ENCODE measurements at regions not wholly inside any gene's neighbourhood (a gene's known extent, or its start where the extent isn't known, plus 50 kb on each side); places are given as distances from the start of the nearest gene placed in this dataset.

GRCh38 chr18:53797998-53798495, 426.4 kb downstream of the MBD2 start:
- Histone ChIP-seq H3K27ac (no peak overlapping the region), H3K4me3 (no peak overlapping the region), H3K9me3 (no peaks in the 10 kb centered on the region), H3K36me3 (no peaks in the 10 kb centered on the region), H3K27me3 (replicated peaks; ENCODE audit: insufficient read depth) (no peaks in the 10 kb centered on the region), H3K4me1 (replicated peaks) (no peaks in the 10 kb centered on the region)
- TF ChIP-seq, protein P1, sequence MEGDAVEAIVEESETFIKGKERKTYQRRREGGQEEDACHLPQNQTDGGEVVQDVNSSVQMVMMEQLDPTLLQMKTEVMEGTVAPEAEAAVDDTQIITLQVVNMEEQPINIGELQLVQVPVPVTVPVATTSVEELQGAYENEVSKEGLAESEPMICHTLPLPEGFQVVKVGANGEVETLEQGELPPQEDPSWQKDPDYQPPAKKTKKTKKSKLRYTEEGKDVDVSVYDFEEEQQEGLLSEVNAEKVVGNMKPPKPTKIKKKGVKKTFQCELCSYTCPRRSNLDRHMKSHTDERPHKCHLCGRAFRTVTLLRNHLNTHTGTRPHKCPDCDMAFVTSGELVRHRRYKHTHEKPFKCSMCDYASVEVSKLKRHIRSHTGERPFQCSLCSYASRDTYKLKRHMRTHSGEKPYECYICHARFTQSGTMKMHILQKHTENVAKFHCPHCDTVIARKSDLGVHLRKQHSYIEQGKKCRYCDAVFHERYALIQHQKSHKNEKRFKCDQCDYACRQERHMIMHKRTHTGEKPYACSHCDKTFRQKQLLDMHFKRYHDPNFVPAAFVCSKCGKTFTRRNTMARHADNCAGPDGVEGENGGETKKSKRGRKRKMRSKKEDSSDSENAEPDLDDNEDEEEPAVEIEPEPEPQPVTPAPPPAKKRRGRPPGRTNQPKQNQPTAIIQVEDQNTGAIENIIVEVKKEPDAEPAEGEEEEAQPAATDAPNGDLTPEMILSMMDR (IDR thresholded peaks at IDR 0.05): no peak
- intact Hi-C loops (cut with DNase I): no loop called here
- 49% methylated on average over 2 of the region's 2 CpGs for WGBS
- no peak for DNase-seq (ENCODE audit: low spot score)

DNA sequence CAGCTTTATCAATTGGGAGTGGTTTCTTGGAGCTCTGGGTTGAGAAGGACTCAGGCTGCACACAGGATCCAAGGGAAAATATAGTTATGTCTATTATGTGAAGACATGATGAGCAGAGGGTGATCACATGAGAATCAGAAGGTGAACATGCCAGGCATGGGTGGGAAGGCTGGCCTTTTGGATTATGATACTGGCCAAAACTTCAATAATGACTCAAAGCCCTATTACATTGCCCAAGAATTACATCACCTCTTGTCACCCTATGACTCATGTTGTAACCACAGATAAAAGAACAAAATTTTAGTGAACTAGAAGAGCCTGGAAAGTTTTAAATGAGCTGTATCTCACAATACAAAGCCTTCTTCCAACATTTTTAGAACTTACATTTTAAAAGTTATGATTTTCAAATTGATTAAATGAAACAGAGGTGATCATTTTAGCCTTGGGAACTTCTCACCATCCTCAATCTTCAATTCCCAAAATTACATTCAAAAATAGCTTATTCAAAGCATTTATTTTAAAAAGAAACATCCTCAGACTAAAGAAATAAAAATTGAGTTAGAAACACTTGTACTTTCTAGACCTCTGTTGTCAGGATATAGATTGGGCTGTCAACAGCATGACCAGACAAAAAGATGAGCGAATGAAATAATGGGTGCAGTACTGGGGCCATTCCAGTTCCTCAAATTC, 428.3 kb downstream of the MBD2 start:
- intact Hi-C loops (cut with DNase I): no loop called here
- H3K27ac ChIP-seq: no peak overlapping the region

DNA sequence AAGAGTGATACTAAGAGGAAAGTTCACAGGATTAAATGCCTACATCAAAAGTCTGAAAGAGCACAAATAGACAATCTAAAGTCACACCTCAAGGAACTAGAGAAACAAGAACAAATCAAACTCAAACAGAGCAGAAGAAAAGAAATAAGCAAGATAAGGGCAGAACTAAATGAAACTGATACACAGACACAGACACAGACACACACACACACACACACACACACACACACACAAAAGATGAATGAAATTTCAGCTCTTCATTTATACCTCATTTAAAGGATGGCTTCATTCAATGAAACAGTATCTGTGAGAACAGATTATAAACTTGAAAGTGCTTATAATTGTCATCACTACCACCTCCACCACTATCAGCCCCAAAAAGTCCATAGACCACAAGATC, 428.9 kb downstream of the MBD2 start:
- intact Hi-C loops (cut with DNase I): no loop called here
- no peak overlapping the region for H3K27ac ChIP-seq
- DNase-seq (ENCODE audit: low spot score): no peak
- H3K9me3 ChIP-seq: no peaks in the 10 kb centered on the region
- no peaks in the 10 kb centered on the region for H3K4me1 ChIP-seq (replicated peaks)
- no peaks in the 10 kb centered on the region for H3K27me3 ChIP-seq (replicated peaks; ENCODE audit: insufficient read depth)
- H3K4me3 ChIP-seq: no peak overlapping the region
- TF ChIP-seq, protein P1 (IDR thresholded peaks at IDR 0.05): no peak
- no peak for TF ChIP-seq POLR2A (IDR thresholded peaks at IDR 0.05)
- no peak for TF ChIP-seq POLR2AphosphoS5 (IDR thresholded peaks at IDR 0.05)
- H3K36me3 ChIP-seq: no peaks in the 10 kb centered on the region

More for the DNA sequence above, 428.3 kb downstream of the MBD2 start:
- H3K4me1 ChIP-seq (replicated peaks): no peaks in the 10 kb centered on the region
- no peak for DNase-seq (ENCODE audit: low spot score)
- 93% methylated on average over 1 of the region's 1 CpG for WGBS
- TF ChIP-seq POLR2A (IDR thresholded peaks at IDR 0.05): no peak
- TF ChIP-seq, protein P1 (IDR thresholded peaks at IDR 0.05): no peak
- no peak for TF ChIP-seq POLR2AphosphoS5 (IDR thresholded peaks at IDR 0.05)
- H3K9me3 ChIP-seq: no peaks in the 10 kb centered on the region
- H3K36me3 ChIP-seq: no peaks in the 10 kb centered on the region
- H3K27me3 ChIP-seq (replicated peaks; ENCODE audit: insufficient read depth): no peaks in the 10 kb centered on the region
- no peak overlapping the region for H3K4me3 ChIP-seq

DNA sequence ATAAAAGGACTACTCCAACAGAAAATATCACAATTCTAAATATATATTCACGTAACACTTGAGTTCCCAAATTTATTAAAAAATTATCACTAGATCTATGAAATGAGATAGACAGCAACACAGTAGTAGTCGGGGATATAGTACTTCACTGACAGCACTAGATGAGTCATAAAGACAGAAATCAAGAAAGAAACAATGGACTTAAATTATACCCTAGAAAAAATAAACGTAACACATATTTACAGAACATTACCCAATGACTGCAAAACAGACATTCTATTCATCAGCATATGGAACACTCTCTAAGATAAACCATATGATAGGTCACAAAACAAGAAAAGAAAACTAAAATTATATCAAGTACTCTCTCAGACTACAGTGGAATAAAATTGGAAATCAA, 429.4 kb downstream of the MBD2 start:
- no peak for DNase-seq (ENCODE audit: low spot score)
- WGBS: 70% methylated on average over 3 of the region's 3 CpGs
- intact Hi-C loops (cut with DNase I): no loop called here
- Histone ChIP-seq H3K27ac (no peak overlapping the region), H3K27me3 (replicated peaks; ENCODE audit: insufficient read depth) (no peaks in the 10 kb centered on the region), H3K4me3 (no peak overlapping the region), H3K4me1 (replicated peaks) (no peaks in the 10 kb centered on the region), H3K9me3 (no peaks in the 10 kb centered on the region), H3K36me3 (no peaks in the 10 kb centered on the region)
- no peak for TF ChIP-seq POLR2A (IDR thresholded peaks at IDR 0.05)
- TF ChIP-seq, protein P1 (IDR thresholded peaks at IDR 0.05): no peak
- TF ChIP-seq POLR2AphosphoS5 (IDR thresholded peaks at IDR 0.05): no peak

DNA sequence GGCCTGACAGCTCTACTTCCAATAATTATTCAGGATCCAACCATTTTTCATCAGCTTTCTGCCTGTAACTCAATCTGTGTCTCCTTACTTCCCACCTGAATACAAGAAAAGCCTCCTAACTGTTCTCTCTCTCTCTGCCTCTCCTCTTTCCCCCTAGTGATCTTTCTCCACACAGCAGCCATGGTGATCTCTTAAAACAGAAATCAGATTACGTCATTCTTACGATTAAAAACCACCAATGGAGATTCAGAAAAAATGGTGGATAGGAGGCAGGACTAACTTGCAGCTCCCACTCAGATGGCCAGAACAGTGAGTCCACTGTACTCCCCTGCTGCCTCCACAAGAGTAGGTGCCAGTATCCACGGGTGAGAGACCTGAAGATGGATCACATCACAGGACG, 431.7 kb downstream of the MBD2 start:
- Histone ChIP-seq H3K4me1 (replicated peaks) (no peaks in the 10 kb centered on the region), H3K9me3 (no peaks in the 10 kb centered on the region), H3K27ac (no peak overlapping the region), H3K27me3 (replicated peaks; ENCODE audit: insufficient read depth) (no peaks in the 10 kb centered on the region), H3K4me3 (no peak overlapping the region), H3K36me3 (no peaks in the 10 kb centered on the region)
- DNase-seq (ENCODE audit: low spot score): no peak
- TF ChIP-seq, protein P1 (IDR thresholded peaks at IDR 0.05): no peak
- TF ChIP-seq POLR2AphosphoS5 (IDR thresholded peaks at IDR 0.05): no peak
- TF ChIP-seq POLR2A (IDR thresholded peaks at IDR 0.05): no peak
- 86% methylated on average over 4 of the region's 4 CpGs for WGBS
- intact Hi-C loops (cut with DNase I): no loop called here

Measured in prostate gland (tissue), 2 donors.